Astrocyte of the spinal cord (primary cell): ENCODE measurements at regions not wholly inside any gene's neighbourhood (a gene's known extent, or its start where the extent isn't known, plus 50 kb on each side); places are given as distances from the start of the nearest gene placed in this dataset.

ENCODE experiments used
- DNase-seq: peaks from one replicate; pipeline ENCODE4 v3.0.0; 2011; ENCODE audit warnings: low read depth, low spot score
- H3K4me3 ChIP-seq: 2 replicates; pipeline ENCODE4 v1.5.1; 2011; ENCODE audit warnings: low read depth, mild to moderate bottlenecking, low read length, moderate library complexity
- CTCF ChIP-seq: IDR thresholded peaks from 2 replicates; pipeline ENCODE4 v1.5.1; 2012; ENCODE audit warnings: low read depth, mild to moderate bottlenecking, low read length, inconsistent platforms
- in situ Hi-C: cut with HindIII; loops from 2 replicates; pipeline ENCODE4 v1.10.0; 2017; ENCODE audit warnings: low sequenced_read_pairs

- in situ Hi-C loops: no loop called here
- DNase-seq: no peak
- no peak for TF ChIP-seq CTCF
- H3K4me3 ChIP-seq: no peak overlapping the region
Observed at GRCh38 chr12:41866878-41867430, 277.7 kb downstream of the GXYLT1 start.

- in situ Hi-C loops: no loop called here
- no peak overlapping the region for H3K4me3 ChIP-seq
- no peak for TF ChIP-seq CTCF
- no peak for DNase-seq
Observed at GRCh38 chr12:41856228-41856627, 288.4 kb downstream of the GXYLT1 start.

GRCh38 chr12:41850046-41850445, 294.6 kb downstream of the GXYLT1 start:
- no peak overlapping the region for H3K4me3 ChIP-seq
- in situ Hi-C loops: no loop called here
- no peak for TF ChIP-seq CTCF
- no peak for DNase-seq

DNA sequence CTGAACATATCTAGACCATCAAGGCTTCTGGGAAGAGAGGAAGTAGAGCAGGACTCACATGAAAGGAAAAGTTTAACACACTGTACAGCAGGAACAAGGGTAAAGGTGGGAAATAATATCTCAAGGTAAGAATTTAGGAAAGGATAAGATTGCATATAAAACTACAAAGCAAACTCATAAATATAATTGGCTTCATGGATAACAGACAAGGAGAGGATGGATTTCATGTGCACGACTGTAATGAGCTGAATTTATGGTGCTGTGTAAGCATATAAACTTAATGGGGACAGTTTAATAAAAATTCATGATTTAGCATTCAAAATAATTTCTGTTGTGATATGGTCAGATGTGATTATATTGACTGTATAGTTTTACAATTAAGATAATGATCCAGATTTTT, 298.0 kb downstream of the GXYLT1 start:
- DNase-seq: no peak
- H3K4me3 ChIP-seq: no peak overlapping the region
- no peak for TF ChIP-seq CTCF
- in situ Hi-C loops: no loop called here

- no peak for DNase-seq
- no peak for TF ChIP-seq CTCF
- no peak overlapping the region for H3K4me3 ChIP-seq
- in situ Hi-C loops: no loop called here
Observed at GRCh38 chr12:41836416-41836815, 308.3 kb downstream of the GXYLT1 start.

GRCh38 chr12:41835556-41835955, 309.1 kb downstream of the GXYLT1 start:
- TF ChIP-seq CTCF: no peak
- H3K4me3 ChIP-seq: no peak overlapping the region
- DNase-seq: no peak
- in situ Hi-C loops: no loop called here

- no peak overlapping the region for H3K4me3 ChIP-seq
- DNase-seq: no peak
- in situ Hi-C loops: no loop called here
- TF ChIP-seq CTCF: no peak
Observed at GRCh38 chr12:41819948-41820347, 324.7 kb downstream of the GXYLT1 start.
